ENCODE measurements at regions not wholly inside any gene's neighbourhood (a gene's known extent, or its start where the extent isn't known, plus 50 kb on each side); places are given as distances from the start of the nearest gene placed in this dataset.

DNA sequence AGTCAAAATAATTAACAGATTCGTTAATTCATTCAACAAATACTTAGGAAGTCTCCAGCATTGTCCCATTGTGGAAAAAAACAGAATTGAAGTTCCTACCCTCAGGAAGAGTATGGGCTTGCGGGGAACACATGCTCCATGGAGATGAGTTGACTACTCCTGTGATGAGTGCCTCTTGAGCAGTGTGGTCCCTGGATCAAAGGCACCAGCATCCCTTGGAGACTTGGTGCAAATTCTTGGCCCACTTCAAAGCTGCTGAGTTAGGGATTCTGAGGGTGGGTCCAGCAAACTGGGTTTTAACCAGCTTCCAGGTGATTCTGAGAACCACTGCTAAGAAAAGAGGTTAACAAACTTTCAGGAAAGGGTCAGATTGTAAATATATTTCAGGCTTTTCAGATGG is 361.6 kb downstream of the MYCN start:
- Histone ChIP-seq H3K9me3 (no peaks in the 10 kb centered on the region), H3K36me3 (ENCODE audit: low read depth, missing control alignments) (no peaks in the 10 kb centered on the region), H3K4me1 (no peaks in the 10 kb centered on the region), H3K27ac (no peak overlapping the region), H3K4me3 (no peak overlapping the region), H3K27me3 (no peaks in the 10 kb centered on the region)
- WGBS, 2 donors: 95 to 96% methylated on average over 2 of the region's 2 CpGs
- TF ChIP-seq, protein P1, sequence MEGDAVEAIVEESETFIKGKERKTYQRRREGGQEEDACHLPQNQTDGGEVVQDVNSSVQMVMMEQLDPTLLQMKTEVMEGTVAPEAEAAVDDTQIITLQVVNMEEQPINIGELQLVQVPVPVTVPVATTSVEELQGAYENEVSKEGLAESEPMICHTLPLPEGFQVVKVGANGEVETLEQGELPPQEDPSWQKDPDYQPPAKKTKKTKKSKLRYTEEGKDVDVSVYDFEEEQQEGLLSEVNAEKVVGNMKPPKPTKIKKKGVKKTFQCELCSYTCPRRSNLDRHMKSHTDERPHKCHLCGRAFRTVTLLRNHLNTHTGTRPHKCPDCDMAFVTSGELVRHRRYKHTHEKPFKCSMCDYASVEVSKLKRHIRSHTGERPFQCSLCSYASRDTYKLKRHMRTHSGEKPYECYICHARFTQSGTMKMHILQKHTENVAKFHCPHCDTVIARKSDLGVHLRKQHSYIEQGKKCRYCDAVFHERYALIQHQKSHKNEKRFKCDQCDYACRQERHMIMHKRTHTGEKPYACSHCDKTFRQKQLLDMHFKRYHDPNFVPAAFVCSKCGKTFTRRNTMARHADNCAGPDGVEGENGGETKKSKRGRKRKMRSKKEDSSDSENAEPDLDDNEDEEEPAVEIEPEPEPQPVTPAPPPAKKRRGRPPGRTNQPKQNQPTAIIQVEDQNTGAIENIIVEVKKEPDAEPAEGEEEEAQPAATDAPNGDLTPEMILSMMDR (IDR thresholded peaks at IDR 0.05): no peak
- TF ChIP-seq POLR2A (IDR thresholded peaks at IDR 0.05): no peak
- intact Hi-C loops (cut with DNase I; ENCODE audit: low total_unique reads): no loop called here
- no peak for DNase-seq

DNA sequence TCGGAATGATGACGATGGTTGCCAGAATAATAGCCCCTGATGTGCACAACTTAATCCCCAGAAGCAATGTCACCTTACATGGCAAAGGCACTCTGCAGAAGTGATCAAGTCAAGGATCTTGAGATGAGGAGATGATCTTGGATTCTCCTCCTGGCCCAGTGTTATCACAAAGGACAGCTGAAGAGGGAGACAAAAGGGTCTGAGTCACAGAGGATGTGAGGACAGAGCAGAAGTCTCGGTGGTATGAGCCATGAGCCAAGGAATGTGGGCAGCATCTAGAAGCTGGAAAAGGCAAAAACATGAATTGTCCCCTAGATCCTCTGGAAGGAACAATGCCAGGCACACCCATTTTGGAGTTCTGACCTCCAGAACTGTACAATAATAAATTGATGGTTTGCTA is 358.5 kb downstream of the MYCN start:
- 92 to 95% methylated on average over 3 of the region's 3 CpGs for WGBS, 2 donors
- no peak overlapping the region for H3K4me3 ChIP-seq
- intact Hi-C loops (cut with DNase I; ENCODE audit: low total_unique reads): no loop called here
- TF ChIP-seq, protein P1 (IDR thresholded peaks at IDR 0.05): no peak
- no peak for TF ChIP-seq POLR2A (IDR thresholded peaks at IDR 0.05)
- DNase-seq: no peak
- H3K27me3 ChIP-seq: no peaks in the 10 kb centered on the region
- H3K4me1 ChIP-seq: no peaks in the 10 kb centered on the region
- H3K27ac ChIP-seq: no peak overlapping the region
- no peaks in the 10 kb centered on the region for H3K9me3 ChIP-seq
- no peaks in the 10 kb centered on the region for H3K36me3 ChIP-seq (ENCODE audit: low read depth, missing control alignments)

DNA sequence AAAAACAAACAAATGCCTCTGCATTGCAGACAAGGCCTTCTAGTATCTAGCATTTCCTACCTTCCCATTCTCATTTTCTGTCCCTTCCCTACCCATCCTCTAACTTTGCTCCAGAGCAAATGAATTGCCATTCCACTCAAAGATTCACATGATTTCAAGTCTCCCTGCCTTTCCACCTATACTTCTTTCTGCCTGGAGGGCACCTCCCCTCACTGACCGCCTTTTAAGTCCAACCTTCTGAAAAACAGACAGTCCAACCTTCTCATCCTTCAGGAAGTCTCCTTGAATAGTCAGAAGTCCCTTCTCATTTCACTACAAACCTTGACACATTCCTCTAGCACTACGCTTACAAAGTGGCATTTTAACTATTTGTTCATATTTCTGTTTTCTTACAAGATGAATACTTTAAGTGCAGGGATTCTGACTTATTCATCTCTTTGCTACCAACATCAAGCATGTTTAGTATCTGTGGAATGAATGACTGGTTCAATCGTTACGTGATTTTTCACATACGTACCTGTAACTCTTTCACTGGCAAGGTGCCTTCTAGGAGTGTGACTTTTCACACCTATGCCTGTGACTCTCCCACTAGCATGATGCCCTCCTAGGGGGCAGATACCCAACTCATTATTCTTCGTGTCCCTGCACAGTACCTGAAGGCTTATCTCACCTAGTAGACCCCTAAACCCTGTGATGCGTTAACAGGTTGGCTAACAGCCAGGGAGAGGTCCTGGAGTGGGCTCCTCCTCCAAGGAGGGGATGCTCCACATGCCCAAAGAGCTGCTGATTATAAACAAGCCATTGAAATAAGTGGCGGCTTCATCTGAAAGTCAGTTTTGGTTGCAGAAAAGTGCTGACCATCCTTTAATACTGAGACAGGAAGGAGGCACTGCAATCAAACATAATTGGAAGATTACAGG is 356.2 kb downstream of the MYCN start:
- DNase-seq: no peak
- no peak overlapping the region for H3K27ac ChIP-seq
- no peak for TF ChIP-seq POLR2A (IDR thresholded peaks at IDR 0.05)
- TF ChIP-seq, protein P1 (IDR thresholded peaks at IDR 0.05): no peak
- no peak overlapping the region for H3K4me3 ChIP-seq
- no peaks in the 10 kb centered on the region for H3K36me3 ChIP-seq (ENCODE audit: low read depth, missing control alignments)
- no peaks in the 10 kb centered on the region for H3K9me3 ChIP-seq
- intact Hi-C loops (cut with DNase I; ENCODE audit: low total_unique reads): no loop called here
- no peaks in the 10 kb centered on the region for H3K4me1 ChIP-seq
- 77 to 79% methylated on average over 8 of the region's 8 CpGs for WGBS, 2 donors
- no peaks in the 10 kb centered on the region for H3K27me3 ChIP-seq

DNA sequence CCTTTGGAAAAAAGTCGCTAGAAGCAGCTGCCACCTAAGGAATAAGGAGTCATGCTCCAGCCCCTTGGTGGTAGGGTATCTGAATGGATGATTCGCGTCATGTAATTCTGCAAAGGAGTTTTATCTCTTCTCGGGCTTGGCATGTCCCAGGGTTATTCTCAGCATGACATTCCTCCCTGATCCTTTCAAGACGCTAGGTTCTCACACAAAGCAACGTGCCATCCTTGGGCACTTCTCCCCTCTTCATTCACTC is 355.6 kb downstream of the MYCN start:
- Histone ChIP-seq H3K27me3 (no peaks in the 10 kb centered on the region), H3K4me1 (no peaks in the 10 kb centered on the region), H3K36me3 (ENCODE audit: low read depth, missing control alignments) (no peaks in the 10 kb centered on the region), H3K27ac (no peak overlapping the region), H3K9me3 (no peaks in the 10 kb centered on the region), H3K4me3 (no peak overlapping the region)
- whole genome bisulfite sequencing, 2 donors: 59 to 68% methylated on average over 6 of the region's 6 CpGs
- TF ChIP-seq POLR2A (IDR thresholded peaks at IDR 0.05): no peak
- TF ChIP-seq, protein P1 (IDR thresholded peaks at IDR 0.05): no peak
- intact Hi-C loops (cut with DNase I; ENCODE audit: low total_unique reads): no loop called here
- DNase-seq: no peak

DNA sequence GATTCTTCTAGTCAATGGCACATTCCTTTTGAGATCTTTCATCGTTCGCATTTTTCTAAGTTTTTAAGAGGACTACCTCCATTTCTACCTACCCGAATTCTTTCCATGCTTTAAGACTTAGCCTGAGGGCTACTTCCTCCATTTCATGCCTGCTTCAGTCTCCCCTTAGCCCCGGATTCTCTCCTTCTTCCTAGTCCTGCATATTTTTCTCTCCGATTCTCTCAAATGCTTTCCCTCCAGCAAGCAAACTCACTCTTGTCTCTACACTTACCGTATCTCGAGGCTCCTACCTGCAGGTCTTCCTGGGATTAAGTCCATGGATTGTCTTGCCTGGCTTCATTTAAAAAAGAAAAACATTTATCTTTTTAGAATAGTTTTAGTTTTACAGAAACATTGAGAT is 354.4 kb downstream of the MYCN start:
- TF ChIP-seq POLR2A (IDR thresholded peaks at IDR 0.05): no peak
- TF ChIP-seq, protein P1 (IDR thresholded peaks at IDR 0.05): no peak
- DNase-seq: no peak
- WGBS, 2 donors: 92 to 95% methylated on average over 7 of the region's 7 CpGs
- H3K4me1 ChIP-seq: no peaks in the 10 kb centered on the region
- no peaks in the 10 kb centered on the region for H3K36me3 ChIP-seq (ENCODE audit: low read depth, missing control alignments)
- H3K4me3 ChIP-seq: no peak overlapping the region
- H3K27ac ChIP-seq: no peak overlapping the region
- no peaks in the 10 kb centered on the region for H3K9me3 ChIP-seq
- intact Hi-C loops (cut with DNase I; ENCODE audit: low total_unique reads): no loop called here
- H3K27me3 ChIP-seq: no peaks in the 10 kb centered on the region
